Thyroid gland (tissue), 4 donors: ENCODE measurements at regions not wholly inside any gene's neighbourhood (a gene's known extent, or its start where the extent isn't known, plus 50 kb on each side); places are given as distances from the start of the nearest gene placed in this dataset.

Experiments used
- DNase-seq, 2 donors: peaks; one replicate each; pipeline ENCODE4 v3.0.0-alpha.2; 2019
- H3K27ac ChIP-seq, 3 donors: fragments of 200-600 bp; sonication (generic); 1 replicate in 2 of 3; 2 replicates in 1 of 3; pipeline ENCODE4 v1.5.1; 2016 to 2019; ENCODE audit warnings: mild to moderate bottlenecking in 1 of 3, moderate library complexity in 1 of 3
- H3K27me3 ChIP-seq: fragments of 200-600 bp; sonication (generic); one replicate; pipeline ENCODE4 v1.5.1; 2019
- H3K36me3 ChIP-seq, 2 donors: fragments of 200-600 bp; sonication (generic); one replicate each; pipeline ENCODE4 v1.5.1; 2016 to 2019
- H3K4me1 ChIP-seq, 2 donors: fragments of 200-600 bp; sonication (generic); one replicate each; pipeline ENCODE4 v1.5.1; 2017 to 2019
- H3K4me3 ChIP-seq, 3 donors: fragments of 200-600 bp; sonication (generic); replicated peaks in 1 of 3; 1 replicate in 2 of 3; 2 replicates in 1 of 3; pipeline ENCODE4 v1.5.1; 2016; ENCODE audit warnings: mild to moderate bottlenecking in 1 of 3
- H3K9me3 ChIP-seq: fragments of 200-600 bp; sonication (generic); one replicate; pipeline ENCODE4 v1.5.1; 2017
- POLR2A ChIP-seq, 2 donors: fragments of 450-650 bp; IDR thresholded peaks; one replicate each; pipeline ENCODE4 v1.6.1; 2017; ENCODE audit warnings: antibody characterized with exemption in 2 of 2, mild to moderate bottlenecking in 2 of 2, moderate library complexity in 1 of 2
- WGBS, 2 donors: methylation state at CpG; one replicate each; pipeline ENCODE4 v1.1.5; 2017; 5-methylcytosine and 5-hydroxymethylcytosine counted together
- intact Hi-C: fragments of 100-400 bp; cut with DNase I; formaldehyde crosslinking; loops from one replicate; pipeline ENCODE4 v1.15.1; 2023
- TF ChIP-seq, protein P1 (sequence below), 6 experiments: fragments of 200-600 bp in 3 of 6; fragments of 450-650 bp in 3 of 6; sonication (generic) in 3 of 6; IDR thresholded peaks; one replicate each; pipeline ENCODE4 v1.5.1; 2016 to 2019; ENCODE audit warnings: antibody characterized with exemption in 6 of 6, mild to moderate bottlenecking in 2 of 6, inconsistent platforms in 1 of 6, moderate library complexity in 1 of 6

DNA sequence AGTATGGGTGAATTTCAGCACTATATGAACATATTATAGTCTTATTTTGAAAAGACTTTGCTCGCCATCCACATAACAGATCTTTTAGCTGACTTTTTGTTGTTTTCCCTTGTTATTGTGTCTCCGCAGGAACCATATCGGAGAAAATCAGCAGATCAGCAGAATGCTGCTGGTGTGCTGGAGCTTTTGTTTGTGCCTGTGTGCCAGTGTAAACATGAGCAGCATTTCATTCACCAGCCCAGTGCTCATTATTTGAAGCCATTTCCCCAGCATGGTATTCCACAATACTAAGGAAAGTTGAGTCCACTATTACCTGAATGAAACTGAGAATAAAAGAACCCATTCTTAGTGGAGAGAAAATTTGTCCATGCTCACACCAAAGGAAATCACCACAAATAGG, 261.8 kb upstream of the ARX start:
- Histone ChIP-seq H3K27me3 (no peaks in the 10 kb centered on the region), H3K27ac (no peak overlapping the region), H3K4me1 (no peaks in the 10 kb centered on the region), H3K36me3 (no peaks in the 10 kb centered on the region), H3K4me3 (no peak overlapping the region), H3K9me3 (no peaks in the 10 kb centered on the region)
- DNase-seq, result no peak
- TF ChIP-seq POLR2A (IDR thresholded peaks at IDR 0.05), result no peak
- TF ChIP-seq, protein P1, sequence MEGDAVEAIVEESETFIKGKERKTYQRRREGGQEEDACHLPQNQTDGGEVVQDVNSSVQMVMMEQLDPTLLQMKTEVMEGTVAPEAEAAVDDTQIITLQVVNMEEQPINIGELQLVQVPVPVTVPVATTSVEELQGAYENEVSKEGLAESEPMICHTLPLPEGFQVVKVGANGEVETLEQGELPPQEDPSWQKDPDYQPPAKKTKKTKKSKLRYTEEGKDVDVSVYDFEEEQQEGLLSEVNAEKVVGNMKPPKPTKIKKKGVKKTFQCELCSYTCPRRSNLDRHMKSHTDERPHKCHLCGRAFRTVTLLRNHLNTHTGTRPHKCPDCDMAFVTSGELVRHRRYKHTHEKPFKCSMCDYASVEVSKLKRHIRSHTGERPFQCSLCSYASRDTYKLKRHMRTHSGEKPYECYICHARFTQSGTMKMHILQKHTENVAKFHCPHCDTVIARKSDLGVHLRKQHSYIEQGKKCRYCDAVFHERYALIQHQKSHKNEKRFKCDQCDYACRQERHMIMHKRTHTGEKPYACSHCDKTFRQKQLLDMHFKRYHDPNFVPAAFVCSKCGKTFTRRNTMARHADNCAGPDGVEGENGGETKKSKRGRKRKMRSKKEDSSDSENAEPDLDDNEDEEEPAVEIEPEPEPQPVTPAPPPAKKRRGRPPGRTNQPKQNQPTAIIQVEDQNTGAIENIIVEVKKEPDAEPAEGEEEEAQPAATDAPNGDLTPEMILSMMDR (IDR thresholded peaks at IDR 0.05), result no peak
- intact Hi-C loops, result no loop called here
- 82 to 86% methylated on average over 3 of the region's 3 CpGs for WGBS, 2 donors

DNA sequence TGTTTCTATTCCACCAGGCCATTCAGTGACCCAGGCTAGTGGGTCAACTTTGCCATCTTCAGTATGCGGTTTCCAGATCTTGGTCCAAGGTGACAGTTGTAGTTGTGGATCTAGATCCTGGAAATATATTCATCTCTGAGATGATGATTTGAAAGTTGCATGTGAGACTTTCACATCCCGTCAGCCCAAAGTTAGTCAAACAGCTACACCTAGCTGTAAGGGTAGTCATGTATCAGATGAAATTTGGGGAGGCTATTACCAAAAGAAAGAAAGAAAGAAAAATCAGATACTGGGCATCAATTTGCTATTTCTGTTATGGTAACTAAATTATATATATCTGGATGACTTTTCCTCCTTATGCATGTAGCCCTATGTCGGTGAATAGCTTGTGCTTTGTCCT, 259.4 kb upstream of the ARX start:
- no peaks in the 10 kb centered on the region for H3K36me3 ChIP-seq
- no peaks in the 10 kb centered on the region for H3K27me3 ChIP-seq
- H3K27ac ChIP-seq, result no peak overlapping the region
- no peaks in the 10 kb centered on the region for H3K9me3 ChIP-seq
- no peak for DNase-seq
- H3K4me3 ChIP-seq, result no peak overlapping the region
- 86 to 96% methylated on average over 3 of the region's 3 CpGs for WGBS, 2 donors
- H3K4me1 ChIP-seq, result no peaks in the 10 kb centered on the region
- intact Hi-C loops, result no loop called here
- TF ChIP-seq, protein P1 (IDR thresholded peaks at IDR 0.05), result no peak

DNA sequence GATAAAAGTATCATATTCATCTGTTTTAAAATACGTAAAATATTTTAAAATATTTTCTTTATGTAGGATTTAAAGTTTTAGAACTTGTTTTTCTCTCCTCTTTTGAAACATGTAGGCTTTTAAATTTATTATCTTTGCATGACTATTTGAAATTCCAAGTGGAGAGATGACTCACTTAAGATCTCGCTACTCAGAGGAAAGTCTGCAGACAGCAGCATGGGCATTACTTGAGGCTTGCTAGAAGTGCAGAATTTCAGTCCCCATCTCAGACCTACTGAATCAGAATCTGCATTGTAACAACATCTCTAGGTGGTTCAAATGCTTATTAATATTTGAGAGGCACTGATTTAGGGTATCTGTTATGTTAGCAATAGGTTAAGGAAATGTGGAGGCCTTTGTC, 225.7 kb upstream of the ARX start:
- TF ChIP-seq, protein P1 (IDR thresholded peaks at IDR 0.05), result no peak
- TF ChIP-seq POLR2A (IDR thresholded peaks at IDR 0.05), result no peak
- no peak overlapping the region for H3K27ac ChIP-seq
- H3K27me3 ChIP-seq, result no peaks in the 10 kb centered on the region
- no peaks in the 10 kb centered on the region for H3K4me1 ChIP-seq
- H3K36me3 ChIP-seq, result no peaks in the 10 kb centered on the region
- no peak for DNase-seq
- no peak overlapping the region for H3K4me3 ChIP-seq
- WGBS, 2 donors, result 64 to 81% methylated on average over 2 of the region's 2 CpGs
- intact Hi-C loops, result no loop called here
- H3K9me3 ChIP-seq, result no peaks in the 10 kb centered on the region

DNA sequence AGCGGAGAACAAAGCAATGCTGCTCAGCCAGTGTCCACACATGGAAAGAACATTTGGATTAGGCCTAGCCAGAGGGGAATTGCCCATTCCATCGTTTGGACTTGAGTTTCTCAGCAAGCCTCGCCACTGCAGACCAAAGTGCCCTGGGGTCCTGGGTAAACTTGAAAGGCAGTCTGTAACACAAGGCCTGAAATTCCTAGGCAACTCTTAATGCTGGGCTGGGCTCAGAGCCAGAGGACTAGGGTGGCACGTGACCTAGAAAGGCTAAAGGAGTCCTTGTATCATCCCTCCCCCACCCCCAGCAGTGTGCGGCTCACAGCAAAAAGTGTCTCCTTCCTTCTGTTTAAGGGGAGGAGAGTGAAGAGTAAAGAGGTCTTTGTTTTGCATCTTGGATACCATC, 210.4 kb upstream of the ARX start:
- Histone ChIP-seq H3K4me3 (no peak overlapping the region), H3K27ac (no peak overlapping the region), H3K4me1 (no peaks in the 10 kb centered on the region), H3K36me3 (no peaks in the 10 kb centered on the region), H3K9me3 (no peaks in the 10 kb centered on the region), H3K27me3 (no peaks in the 10 kb centered on the region)
- DNase-seq, result no peak
- 53 to 64% methylated on average over 3 of the region's 5 CpGs for WGBS, 2 donors
- intact Hi-C loops, result no loop called here
- TF ChIP-seq POLR2A (IDR thresholded peaks at IDR 0.05), result no peak
- TF ChIP-seq, protein P1 (IDR thresholded peaks at IDR 0.05), result no peak

DNA sequence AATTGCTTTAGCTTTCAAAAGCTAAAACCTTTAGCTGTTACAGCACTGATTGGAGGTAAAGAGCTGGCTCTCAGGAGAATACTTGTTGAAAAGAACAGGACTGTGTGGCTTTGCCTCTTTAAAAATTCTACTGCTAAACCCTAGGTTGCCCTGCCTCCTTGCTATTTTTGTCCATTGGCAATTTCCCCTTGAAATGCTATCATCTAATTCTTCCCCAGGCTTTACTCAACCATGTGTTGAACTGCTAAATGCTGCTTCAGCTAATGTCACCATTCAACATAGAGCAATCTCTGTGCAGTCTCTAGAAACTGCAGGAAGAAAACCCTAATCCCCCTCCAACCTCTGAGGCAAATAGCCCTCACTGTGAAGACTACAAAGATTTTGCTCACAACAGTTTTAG, 203.7 kb upstream of the ARX start:
- H3K36me3 ChIP-seq, result no peaks in the 10 kb centered on the region
- H3K4me1 ChIP-seq, result no peaks in the 10 kb centered on the region
- TF ChIP-seq POLR2A (IDR thresholded peaks at IDR 0.05), result no peak
- TF ChIP-seq, protein P1 (IDR thresholded peaks at IDR 0.05), result no peak
- no peaks in the 10 kb centered on the region for H3K9me3 ChIP-seq
- H3K27me3 ChIP-seq, result no peaks in the 10 kb centered on the region
- no peak overlapping the region for H3K27ac ChIP-seq
- DNase-seq, result no peak
- intact Hi-C loops, result no loop called here
- H3K4me3 ChIP-seq, result no peak overlapping the region
